LNCaP clone FGC (cell line): ENCODE measurements at regions not wholly inside any gene's neighbourhood (a gene's known extent, or its start where the extent isn't known, plus 50 kb on each side); places are given as distances from the start of the nearest gene placed in this dataset.

Experiments used
- DNase-seq: peaks from one replicate; pipeline ENCODE4 v3.0.0-alpha.2; 2011; ENCODE audit warnings: low read depth
- H3K4me3 ChIP-seq: 2 replicates; pipeline ENCODE4 v1.5.1; 2011; ENCODE audit warnings: mild to moderate bottlenecking, low read depth, low read length, control low read depth
- CTCF ChIP-seq: IDR thresholded peaks from 2 replicates; pipeline ENCODE4 v1.5.1; 2012; ENCODE audit warnings: mild to moderate bottlenecking; ENCODE audit not compliant: control insufficient read depth, insufficient read depth; ENCODE audit errors: extremely low read depth

- TF ChIP-seq CTCF: no peak
- no peak overlapping the region for H3K4me3 ChIP-seq
- no peak for DNase-seq
These were observed 430.8 kb downstream of the MTRR start for GRCh38 chr5:8299716-8300115.

- DNase-seq: no peak
- no peak overlapping the region for H3K4me3 ChIP-seq
- TF ChIP-seq CTCF: no peak
These were observed 435.4 kb downstream of the MTRR start for GRCh38 chr5:8304341-8304740.

GRCh38 chr5:8306288-8306896 lies 437.4 kb downstream of the MTRR start:
- TF ChIP-seq CTCF: no peak
- no peak for DNase-seq
- H3K4me3 ChIP-seq: no peak overlapping the region

GRCh38 chr5:8314965-8315364 lies 446.0 kb downstream of the MTRR start:
- H3K4me3 ChIP-seq: no peak overlapping the region
- no peak for TF ChIP-seq CTCF
- no peak for DNase-seq

GRCh38 chr5:8316608-8317280 lies 447.8 kb downstream of the MTRR start:
- no peak for TF ChIP-seq CTCF
- no peak overlapping the region for H3K4me3 ChIP-seq
- no peak for DNase-seq

- no peak overlapping the region for H3K4me3 ChIP-seq
- no peak for TF ChIP-seq CTCF
- DNase-seq: no peak
These were observed 448.4 kb downstream of the MTRR start for GRCh38 chr5:8317335-8317734.

- no peak for TF ChIP-seq CTCF
- no peak overlapping the region for H3K4me3 ChIP-seq
- no peak for DNase-seq
These were observed 451.3 kb downstream of the MTRR start for GRCh38 chr5:8320244-8320643.
